GM12878 (cell line): ENCODE measurements at regions not wholly inside any gene's neighbourhood (a gene's known extent, or its start where the extent isn't known, plus 50 kb on each side); places are given as distances from the start of the nearest gene placed in this dataset.

Experiments
- BHLHE40 ChIP-seq, 2 experiments: fragments of 450-650 bp in 1 of 2; IDR thresholded peaks; 2 replicates each; pipeline ENCODE4 v1.6.1; 2011 to 2017; ENCODE audit warnings: low read depth in 2 of 2, borderline replicate concordance in 1 of 2, improper control_type of control experiment in 1 of 2, low read length in 1 of 2, mild to moderate bottlenecking in 1 of 2
- POLR2A ChIP-seq: IDR thresholded peaks from 2 replicates; pipeline ENCODE4 v1.6.1; 2011; ENCODE audit warnings: low read depth, mild to moderate bottlenecking, low read length
- TCF7 ChIP-seq: IDR thresholded peaks from 2 replicates; pipeline ENCODE4 v1.6.1; 2014; ENCODE audit warnings: antibody characterized with exemption, borderline replicate concordance
- TF ChIP-seq, protein P1 (sequence below): IDR thresholded peaks from 2 replicates; pipeline ENCODE4 v1.6.1; 2011; ENCODE audit warnings: low read depth, mild to moderate bottlenecking, low read length, moderate library complexity, borderline replicate concordance; ENCODE audit errors: extremely low read depth
- TF ChIP-seq, protein P2 (sequence below): fragments of 150-350 bp; IDR thresholded peaks from 2 replicates; pipeline ENCODE4 v1.6.1; 2014; ENCODE audit warnings: mild to moderate bottlenecking, low read depth, low read length

DNA sequence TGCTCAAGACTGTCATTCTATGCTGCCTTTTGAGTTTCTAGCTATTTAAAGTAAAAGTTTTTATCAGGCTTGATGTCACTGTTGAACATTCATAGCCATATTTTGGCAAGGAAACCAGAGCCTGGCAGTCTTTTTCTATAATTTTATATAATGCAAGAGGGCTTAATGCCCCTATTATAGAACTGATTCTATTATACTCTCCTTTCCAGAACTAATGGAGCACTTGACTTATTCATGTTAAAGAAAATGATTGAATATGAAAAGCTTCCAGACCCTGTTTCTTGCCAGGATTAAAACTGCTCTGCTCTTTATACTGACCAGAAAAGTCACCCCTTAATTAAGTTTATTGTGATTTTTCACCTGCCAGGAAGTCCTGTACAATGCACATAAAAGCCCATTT, 337.6 kb upstream of the CHRM2 start:
- TF ChIP-seq, protein P1, sequence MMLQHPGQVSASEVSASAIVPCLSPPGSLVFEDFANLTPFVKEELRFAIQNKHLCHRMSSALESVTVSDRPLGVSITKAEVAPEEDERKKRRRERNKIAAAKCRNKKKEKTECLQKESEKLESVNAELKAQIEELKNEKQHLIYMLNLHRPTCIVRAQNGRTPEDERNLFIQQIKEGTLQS = no peak
- TF ChIP-seq TCF7 = no peak
- no peak for TF ChIP-seq BHLHE40 (IDR thresholded peaks at IDR 0.05; ENCODE audit: borderline replicate concordance in 1 of 2, low read depth in 2 of 2, low read length in 1 of 2)
- no peak for TF ChIP-seq POLR2A
- TF ChIP-seq, protein P2, sequence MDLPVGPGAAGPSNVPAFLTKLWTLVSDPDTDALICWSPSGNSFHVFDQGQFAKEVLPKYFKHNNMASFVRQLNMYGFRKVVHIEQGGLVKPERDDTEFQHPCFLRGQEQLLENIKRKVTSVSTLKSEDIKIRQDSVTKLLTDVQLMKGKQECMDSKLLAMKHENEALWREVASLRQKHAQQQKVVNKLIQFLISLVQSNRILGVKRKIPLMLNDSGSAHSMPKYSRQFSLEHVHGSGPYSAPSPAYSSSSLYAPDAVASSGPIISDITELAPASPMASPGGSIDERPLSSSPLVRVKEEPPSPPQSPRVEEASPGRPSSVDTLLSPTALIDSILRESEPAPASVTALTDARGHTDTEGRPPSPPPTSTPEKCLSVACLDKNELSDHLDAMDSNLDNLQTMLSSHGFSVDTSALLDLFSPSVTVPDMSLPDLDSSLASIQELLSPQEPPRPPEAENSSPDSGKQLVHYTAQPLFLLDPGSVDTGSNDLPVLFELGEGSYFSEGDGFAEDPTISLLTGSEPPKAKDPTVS = no peak
